Left ventricle myocardium inferior (tissue), 1 donor: ENCODE measurements at regions not wholly inside any gene's neighbourhood (a gene's known extent, or its start where the extent isn't known, plus 50 kb on each side); places are given as distances from the start of the nearest gene placed in this dataset.

ENCODE experiments used
- DNase-seq: peaks from one replicate; pipeline ENCODE4 v3.0.0-alpha.2; 2020
- H3K27ac ChIP-seq: fragments of 200-600 bp; replicated peaks from 2 replicates; pipeline ENCODE4 v1.8.0; 2021
- H3K27me3 ChIP-seq: fragments of 200-600 bp; 2 replicates; pipeline ENCODE4 v1.8.0; 2021; ENCODE audit warnings: low read depth
- H3K36me3 ChIP-seq: fragments of 200-600 bp; 2 replicates; pipeline ENCODE4 v1.8.0; 2021
- H3K4me1 ChIP-seq: fragments of 200-600 bp; 2 replicates; pipeline ENCODE4 v1.8.0; 2021
- H3K4me3 ChIP-seq: fragments of 200-600 bp; 2 replicates; pipeline ENCODE4 v1.8.0; 2021; ENCODE audit warnings: mild to moderate bottlenecking, moderate library complexity
- H3K9me3 ChIP-seq: fragments of 200-600 bp; replicated peaks from 2 replicates; pipeline ENCODE4 v1.8.0; 2021
- CTCF ChIP-seq: fragments of 200-600 bp; IDR thresholded peaks from 2 replicates; pipeline ENCODE4 v1.8.0; 2021; ENCODE audit warnings: antibody characterized with exemption, mild to moderate bottlenecking, borderline replicate concordance
- intact Hi-C: fragments of 100-400 bp; cut with micrococcal nuclease; formaldehyde crosslinking; loops from one replicate; pipeline ENCODE4 v1.11.0; 2022
- donor health status: DM: no; HTN: yes; CAD: no; lungs with severe emphysema.

- H3K27me3 ChIP-seq: no peaks in the 10 kb centered on the region
- no peaks in the 10 kb centered on the region for H3K36me3 ChIP-seq
- intact Hi-C loops: no loop called here
- H3K4me1 ChIP-seq: no peaks in the 10 kb centered on the region
- H3K4me3 ChIP-seq: no peak overlapping the region
- peaks cover 9% of the 10 kb centered on the region for H3K9me3 ChIP-seq
- DNase-seq: no peak
- no peak overlapping the region for H3K27ac ChIP-seq
- no peak for TF ChIP-seq CTCF
Observed at GRCh38 chr10:90274721-90275468, 573.5 kb downstream of the KIF20B start.

- DNase-seq: no peak
- intact Hi-C loops: no loop called here
- peaks cover 13% of the 10 kb centered on the region for H3K9me3 ChIP-seq
- H3K27me3 ChIP-seq: no peaks in the 10 kb centered on the region
- H3K4me3 ChIP-seq: no peak overlapping the region
- H3K27ac ChIP-seq: no peak overlapping the region
- no peaks in the 10 kb centered on the region for H3K4me1 ChIP-seq
- no peak for TF ChIP-seq CTCF
- no peaks in the 10 kb centered on the region for H3K36me3 ChIP-seq
Observed at GRCh38 chr10:90276894-90277475, 575.6 kb downstream of the KIF20B start.

- Histone ChIP-seq H3K36me3 (no peaks in the 10 kb centered on the region), H3K27me3 (no peaks in the 10 kb centered on the region), H3K4me3 (no peak overlapping the region), H3K4me1 (peaks cover 7% of the 10 kb centered on the region), H3K9me3 (peaks cover 2% of the 10 kb centered on the region), H3K27ac (no peak overlapping the region)
- intact Hi-C loops: no loop called here
- TF ChIP-seq CTCF: no peak
- no peak for DNase-seq
Observed at GRCh38 chr10:90286406-90286805, 571.4 kb downstream of the HTR7 start.

- H3K36me3 ChIP-seq: no peaks in the 10 kb centered on the region
- H3K9me3 ChIP-seq: no peaks in the 10 kb centered on the region
- H3K4me1 ChIP-seq: peaks cover 7% of the 10 kb centered on the region
- no peak for DNase-seq
- H3K27ac ChIP-seq: no peak overlapping the region
- H3K27me3 ChIP-seq: no peaks in the 10 kb centered on the region
- intact Hi-C loops: no loop called here
- no peak overlapping the region for H3K4me3 ChIP-seq
- TF ChIP-seq CTCF: no peak
Observed at GRCh38 chr10:90286941-90287340, 570.9 kb downstream of the HTR7 start.

- Histone ChIP-seq H3K9me3 (no peaks in the 10 kb centered on the region), H3K27me3 (no peaks in the 10 kb centered on the region), H3K4me3 (no peak overlapping the region), H3K36me3 (no peaks in the 10 kb centered on the region), H3K4me1 (peaks cover 7% of the 10 kb centered on the region), H3K27ac (peak overlapping the region; percentile 23)
- no peak for TF ChIP-seq CTCF
- intact Hi-C loops: no loop called here
- DNase-seq: no peak
Observed at GRCh38 chr10:90288391-90288933, 569.4 kb downstream of the HTR7 start.
